PC-9 (cell line): ENCODE measurements at regions not wholly inside any gene's neighbourhood (a gene's known extent, or its start where the extent isn't known, plus 50 kb on each side); places are given as distances from the start of the nearest gene placed in this dataset.
"Not testable (repeated sequence)": the region's sequence is repeated elsewhere in the genome, so short reads cannot be mapped to it uniquely, and the experiment has no call there.

Experiments
- BruUV-seq: library from RNA; stranded (reverse); fragments of 400-500 nt; replicated peaks from 2 replicates; lab custom pipeline; 2021; lab: Mats Ljungman, UMichigan
- CTCF ChIA-PET: fragments of 300-600 bp; sonication (Branson Sonifier 250); formaldehyde crosslinking; loops from one replicate; lab custom pipeline; 2022; ENCODE audit warnings: antibody characterized with exemption; lab: Charles Lee
- POLR2A ChIA-PET: fragments of 300-600 bp; sonication (Branson Sonifier 250); formaldehyde crosslinking; loops from one replicate; lab custom pipeline; 2022; ENCODE audit warnings: antibody characterized with exemption; ENCODE audit not compliant: unreplicated experiment; lab: Charles Lee
- DNase-seq, 2 experiments: peaks; one replicate each; pipeline versions ENCODE4 v3.0.0 to v3.0.0-alpha.2; 2015 to 2022; ENCODE audit warnings: mixed read lengths in 1 of 2
- H2AFZ ChIP-seq: fragments of 200-600 bp; sonication (generic); 2 replicates; pipeline ENCODE4 v1.8.1; 2017; ENCODE audit warnings: antibody characterized with exemption
- H3F3A ChIP-seq: fragments of 200-600 bp; sonication (generic); 2 replicates; pipeline ENCODE4 v1.8.1; 2017; ENCODE audit warnings: antibody characterized with exemption, mild to moderate bottlenecking, low read depth; ENCODE audit not compliant: insufficient read depth
- H3K27ac ChIP-seq: fragments of 200-600 bp; sonication (generic); 2 replicates; pipeline ENCODE4 v1.6.1; 2016; ENCODE audit warnings: mixed run types
- H3K27me3 ChIP-seq: fragments of 200-600 bp; sonication (generic); 2 replicates; pipeline ENCODE4 v1.6.1; 2016; ENCODE audit warnings: low read depth, mixed run types; ENCODE audit not compliant: insufficient read depth
- H3K36me3 ChIP-seq: fragments of 200-600 bp; sonication (generic); 2 replicates; pipeline ENCODE4 v1.6.1; 2016; ENCODE audit warnings: low read depth, mixed run types
- H3K4me1 ChIP-seq: fragments of 200-600 bp; sonication (generic); replicated peaks from 2 replicates; pipeline ENCODE4 v1.6.1; 2016; ENCODE audit warnings: mixed run types; ENCODE audit not compliant: insufficient read depth
- H3K4me2 ChIP-seq: fragments of 200-600 bp; sonication (generic); 2 replicates; pipeline ENCODE4 v1.6.1; 2017; ENCODE audit warnings: mixed run types
- H3K4me3 ChIP-seq: fragments of 200-600 bp; sonication (generic); 2 replicates; pipeline ENCODE4 v1.6.1; 2016; ENCODE audit warnings: mixed run types
- H3K79me2 ChIP-seq: fragments of 200-600 bp; sonication (generic); 2 replicates; pipeline ENCODE4 v1.6.1; 2017; ENCODE audit warnings: low read depth, mixed run types
- H3K9me2 ChIP-seq: fragments of 200-600 bp; sonication (generic); 2 replicates; pipeline ENCODE4 v1.8.1; 2017; ENCODE audit warnings: mild to moderate bottlenecking; ENCODE audit not compliant: insufficient read depth
- H3K9me3 ChIP-seq: fragments of 200-600 bp; sonication (generic); 2 replicates; pipeline ENCODE4 v1.8.1; 2016; ENCODE audit warnings: low read depth; ENCODE audit not compliant: insufficient read depth
- H4K20me1 ChIP-seq: fragments of 200-600 bp; sonication (generic); 2 replicates; pipeline ENCODE4 v1.8.1; 2017; ENCODE audit not compliant: insufficient read depth
- CTCF ChIP-seq: fragments of 200-600 bp; sonication (generic); conservative IDR thresholded peaks from 2 replicates; pipeline ENCODE4 v1.6.1; 2017; ENCODE audit warnings: mixed run types, antibody characterized with exemption, mild to moderate bottlenecking, moderate library complexity
- EZH2 ChIP-seq: fragments of 200-600 bp; sonication (generic); IDR thresholded peaks from 2 replicates; pipeline ENCODE4 v1.8.0; 2017; ENCODE audit warnings: antibody characterized with exemption, low read depth
- intact Hi-C: fragments of 100-400 bp; cut with micrococcal nuclease; formaldehyde crosslinking; loops from one replicate; pipeline ENCODE4 v1.10.0; 2022; ENCODE audit not compliant: unreplicated experiment

- POLR2A ChIA-PET = no interaction called here
- Histone ChIP-seq H3K79me2 (no peaks in the 10 kb centered on the region), H3K36me3 (no peaks in the 10 kb centered on the region), H3K4me2 (no peak overlapping the region), H3K27me3 (no peaks in the 10 kb centered on the region), H3K9me3 (no peaks in the 10 kb centered on the region; the same call in 1 of the 2 replicates), H3K9me2 (no peaks in the 10 kb centered on the region), H3K27ac (no peak overlapping the region), H3F3A (no peaks in the 10 kb centered on the region), H3K4me3 (no peak overlapping the region), H4K20me1 (no peaks in the 10 kb centered on the region), H2AFZ (no peak overlapping the region), H3K4me1 (no peaks in the 10 kb centered on the region)
- CTCF ChIA-PET = no interaction called here
- no peak for DNase-seq
- BruUV-seq = no TSS peak
- intact Hi-C loops = no loop called here
- TF ChIP-seq CTCF (no peak), EZH2 (no peak)
These were observed 140.6 kb downstream of the ALOX5 start for GRCh38 chr10:45514291-45515270.

- H3K9me3 ChIP-seq = no peaks in the 10 kb centered on the region
- no TSS peak for BruUV-seq
- H2AFZ ChIP-seq = no peak overlapping the region
- no peak overlapping the region for H3K27ac ChIP-seq
- H3K27me3 ChIP-seq = no peaks in the 10 kb centered on the region
- H4K20me1 ChIP-seq = no peaks in the 10 kb centered on the region
- no peaks in the 10 kb centered on the region for H3K36me3 ChIP-seq
- H3K4me1 ChIP-seq = no peaks in the 10 kb centered on the region
- no peak for DNase-seq
- H3F3A ChIP-seq = 0 out of 2 replicates have a peak, but pooled peaks cover 5% of the 10 kb centered on the region
- no peak overlapping the region for H3K4me2 ChIP-seq
- intact Hi-C loops = no loop called here
- H3K9me2 ChIP-seq = no peaks in the 10 kb centered on the region
- no peak overlapping the region for H3K4me3 ChIP-seq
- ChIA-PET CTCF (no interaction called here), POLR2A (no interaction called here)
- H3K79me2 ChIP-seq = no peaks in the 10 kb centered on the region
- no peak for TF ChIP-seq CTCF
- TF ChIP-seq EZH2 = no peak
These were observed 139.5 kb downstream of the ALOX5 start for GRCh38 chr10:45513551-45513950.

DNA sequence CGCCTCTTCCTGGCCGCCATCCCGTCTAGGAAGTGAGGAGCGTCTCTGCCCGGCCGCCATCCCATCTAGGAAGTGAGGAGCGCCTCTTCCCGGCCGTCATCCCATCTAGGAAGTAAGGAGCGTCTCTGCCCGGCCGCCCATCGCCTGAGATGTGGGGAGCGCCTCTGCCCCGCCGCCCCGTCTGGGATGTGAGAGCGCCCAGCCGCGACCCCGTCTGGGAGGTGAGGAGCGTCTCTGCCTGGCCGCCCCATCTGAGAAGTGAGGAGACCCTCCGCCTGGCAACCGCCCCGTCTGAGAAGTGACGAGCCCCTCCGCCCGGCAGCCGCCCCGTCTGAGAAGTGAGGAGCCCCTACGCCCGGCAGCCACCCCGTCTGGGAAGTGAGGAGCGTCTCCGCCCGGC lies 137.9 kb downstream of the ALOX5 start:
- DNase-seq, H3K27ac ChIP-seq: not testable (repeated sequence)

More for the DNA sequence above, 137.9 kb downstream of the ALOX5 start:
- H2AFZ ChIP-seq, intact Hi-C loops, H3K79me2 ChIP-seq, H3K4me1 ChIP-seq, H3K9me3 ChIP-seq, H3K36me3 ChIP-seq, H3F3A ChIP-seq, H3K9me2 ChIP-seq, H3K27me3 ChIP-seq, BruUV-seq, POLR2A ChIA-PET, H3K4me2 ChIP-seq, CTCF ChIA-PET, H3K4me3 ChIP-seq, H4K20me1 ChIP-seq: not testable (repeated sequence)
